ENCODE measurements at regions not wholly inside any gene's neighbourhood (a gene's known extent, or its start where the extent isn't known, plus 50 kb on each side); places are given as distances from the start of the nearest gene placed in this dataset.

DNA sequence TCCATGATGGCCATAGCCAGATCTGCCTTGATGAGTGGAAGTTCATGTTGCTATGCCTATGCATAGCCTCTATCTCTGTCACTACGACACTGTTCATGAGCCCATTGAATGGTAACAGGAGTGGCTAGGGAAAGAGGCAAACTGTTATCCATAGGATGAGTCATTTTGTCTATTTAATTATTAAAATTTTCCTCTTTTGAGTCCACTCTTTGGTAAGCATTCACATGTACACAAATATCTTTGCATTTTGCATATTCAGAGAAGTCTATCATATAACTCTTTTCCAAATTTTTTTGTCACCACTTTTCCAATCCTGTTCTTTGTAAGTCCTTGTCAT, 364.4 kb downstream of the KCNJ3 start:
- TF ChIP-seq, protein P1, sequence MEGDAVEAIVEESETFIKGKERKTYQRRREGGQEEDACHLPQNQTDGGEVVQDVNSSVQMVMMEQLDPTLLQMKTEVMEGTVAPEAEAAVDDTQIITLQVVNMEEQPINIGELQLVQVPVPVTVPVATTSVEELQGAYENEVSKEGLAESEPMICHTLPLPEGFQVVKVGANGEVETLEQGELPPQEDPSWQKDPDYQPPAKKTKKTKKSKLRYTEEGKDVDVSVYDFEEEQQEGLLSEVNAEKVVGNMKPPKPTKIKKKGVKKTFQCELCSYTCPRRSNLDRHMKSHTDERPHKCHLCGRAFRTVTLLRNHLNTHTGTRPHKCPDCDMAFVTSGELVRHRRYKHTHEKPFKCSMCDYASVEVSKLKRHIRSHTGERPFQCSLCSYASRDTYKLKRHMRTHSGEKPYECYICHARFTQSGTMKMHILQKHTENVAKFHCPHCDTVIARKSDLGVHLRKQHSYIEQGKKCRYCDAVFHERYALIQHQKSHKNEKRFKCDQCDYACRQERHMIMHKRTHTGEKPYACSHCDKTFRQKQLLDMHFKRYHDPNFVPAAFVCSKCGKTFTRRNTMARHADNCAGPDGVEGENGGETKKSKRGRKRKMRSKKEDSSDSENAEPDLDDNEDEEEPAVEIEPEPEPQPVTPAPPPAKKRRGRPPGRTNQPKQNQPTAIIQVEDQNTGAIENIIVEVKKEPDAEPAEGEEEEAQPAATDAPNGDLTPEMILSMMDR (IDR thresholded peaks at IDR 0.05): no peak
- no peak for TF ChIP-seq POLR2A (IDR thresholded peaks at IDR 0.05)

Data from heart left ventricle (tissue), 13 donors.